GM12873 (cell line): ENCODE measurements at regions not wholly inside any gene's neighbourhood (a gene's known extent, or its start where the extent isn't known, plus 50 kb on each side); places are given as distances from the start of the nearest gene placed in this dataset.

Experiments used
- TF ChIP-seq, protein P1 (sequence below): IDR thresholded peaks from 2 replicates; pipeline ENCODE4 v1.5.1; 2012; ENCODE audit warnings: low read depth, mild to moderate bottlenecking, moderate library complexity, low read length, control low read depth; ENCODE audit not compliant: insufficient read depth; ENCODE audit errors: missing control alignments

DNA sequence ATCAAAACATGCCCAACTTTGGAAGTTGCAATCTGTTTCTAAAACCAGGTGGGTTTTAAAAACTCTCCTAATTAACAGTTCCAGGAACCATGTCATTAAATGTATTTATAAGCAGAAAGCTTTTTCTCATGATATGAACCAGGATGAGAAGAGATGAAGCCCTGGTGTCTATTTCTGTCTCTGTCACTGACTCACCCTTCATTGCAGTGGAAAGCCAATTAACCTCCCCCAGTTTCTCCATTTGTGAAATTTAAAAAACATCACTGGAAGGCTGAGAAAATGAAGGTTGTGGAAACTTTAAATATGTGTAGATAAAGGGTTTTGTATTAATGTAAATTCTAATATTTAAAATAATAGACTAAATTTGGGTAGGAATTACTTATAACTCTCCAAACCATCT is 1088.0 kb downstream of the SORCS1 start:
- TF ChIP-seq, protein P1, sequence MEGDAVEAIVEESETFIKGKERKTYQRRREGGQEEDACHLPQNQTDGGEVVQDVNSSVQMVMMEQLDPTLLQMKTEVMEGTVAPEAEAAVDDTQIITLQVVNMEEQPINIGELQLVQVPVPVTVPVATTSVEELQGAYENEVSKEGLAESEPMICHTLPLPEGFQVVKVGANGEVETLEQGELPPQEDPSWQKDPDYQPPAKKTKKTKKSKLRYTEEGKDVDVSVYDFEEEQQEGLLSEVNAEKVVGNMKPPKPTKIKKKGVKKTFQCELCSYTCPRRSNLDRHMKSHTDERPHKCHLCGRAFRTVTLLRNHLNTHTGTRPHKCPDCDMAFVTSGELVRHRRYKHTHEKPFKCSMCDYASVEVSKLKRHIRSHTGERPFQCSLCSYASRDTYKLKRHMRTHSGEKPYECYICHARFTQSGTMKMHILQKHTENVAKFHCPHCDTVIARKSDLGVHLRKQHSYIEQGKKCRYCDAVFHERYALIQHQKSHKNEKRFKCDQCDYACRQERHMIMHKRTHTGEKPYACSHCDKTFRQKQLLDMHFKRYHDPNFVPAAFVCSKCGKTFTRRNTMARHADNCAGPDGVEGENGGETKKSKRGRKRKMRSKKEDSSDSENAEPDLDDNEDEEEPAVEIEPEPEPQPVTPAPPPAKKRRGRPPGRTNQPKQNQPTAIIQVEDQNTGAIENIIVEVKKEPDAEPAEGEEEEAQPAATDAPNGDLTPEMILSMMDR = no peak

DNA sequence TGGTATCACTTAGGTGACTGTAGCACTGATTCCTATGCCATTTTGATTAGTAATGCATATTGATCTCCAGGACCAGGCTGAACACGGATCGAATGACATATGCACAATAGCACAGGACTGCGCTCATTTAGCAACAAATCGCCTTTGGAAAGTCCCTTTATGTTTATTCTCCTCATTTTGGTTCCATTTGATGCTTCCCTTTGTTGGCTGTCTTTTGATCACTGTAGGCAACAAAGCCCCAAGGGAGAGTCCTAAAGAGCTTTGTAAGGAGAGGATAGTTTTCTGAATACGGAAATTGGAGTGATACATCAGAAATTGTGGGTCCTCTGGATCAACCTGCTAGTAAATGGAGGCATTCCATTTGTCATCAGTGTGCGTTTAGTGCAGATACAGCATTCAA is 1111.4 kb downstream of the SORCS1 start:
- TF ChIP-seq, protein P1 = no peak

DNA sequence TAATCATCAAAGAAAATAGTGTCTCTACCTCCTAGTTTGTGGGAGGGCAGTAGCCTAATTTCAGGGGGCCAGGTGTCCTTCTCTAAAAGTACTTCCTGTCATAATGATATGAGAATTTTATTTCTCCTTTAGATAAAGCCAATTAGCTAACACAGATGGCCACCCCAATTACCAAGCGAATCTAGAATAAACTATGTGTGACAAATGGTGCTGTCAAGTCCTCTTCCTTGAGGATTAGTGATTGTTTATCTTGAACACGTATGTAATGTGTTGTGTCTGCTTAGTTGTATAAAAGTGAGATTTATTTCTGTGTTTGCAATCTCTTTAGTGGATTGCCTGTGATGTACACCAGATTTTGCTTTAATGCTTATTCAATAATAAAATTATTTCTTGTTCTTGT is 1120.0 kb downstream of the SORCS1 start:
- TF ChIP-seq, protein P1 = no peak

DNA sequence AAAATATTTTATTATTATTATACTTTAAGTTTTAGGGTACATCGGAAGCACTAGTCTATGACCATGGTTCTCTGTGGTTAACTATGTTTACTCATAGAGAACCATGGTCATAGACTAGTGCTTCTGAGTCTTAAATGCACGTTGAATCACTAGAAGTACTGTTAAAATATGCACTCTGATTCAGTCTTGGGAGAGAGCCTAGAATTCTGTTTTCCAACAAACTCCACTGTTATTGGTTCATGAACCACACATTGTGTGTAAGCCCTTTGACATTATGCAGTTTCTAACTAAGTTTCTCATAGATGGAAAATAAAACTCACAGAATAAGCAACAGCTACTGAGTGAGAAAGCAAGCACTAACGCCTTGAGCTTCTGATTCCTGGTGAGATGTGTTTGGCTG is 1120.6 kb downstream of the SORCS1 start:
- TF ChIP-seq, protein P1 = no peak

DNA sequence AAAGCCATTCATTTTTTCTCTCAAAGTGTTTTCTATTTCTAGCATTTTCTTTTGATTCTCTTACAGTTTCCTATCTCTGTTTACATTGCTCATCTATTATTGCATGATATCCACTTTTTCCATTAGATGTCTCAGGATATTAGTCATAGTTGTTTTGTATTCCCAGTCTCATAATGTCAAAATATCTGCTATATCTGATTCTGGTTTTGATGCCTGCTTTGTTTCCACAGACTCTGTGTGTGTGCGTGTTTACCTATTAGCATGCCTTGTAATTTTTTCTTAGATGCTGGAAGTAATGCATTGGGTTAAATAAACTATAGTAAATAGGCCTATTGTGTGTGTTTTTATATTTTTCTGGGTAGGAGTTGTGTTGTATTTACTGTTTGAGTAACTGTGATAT is 1126.3 kb downstream of the SORCS1 start:
- TF ChIP-seq, protein P1 = no peak

DNA sequence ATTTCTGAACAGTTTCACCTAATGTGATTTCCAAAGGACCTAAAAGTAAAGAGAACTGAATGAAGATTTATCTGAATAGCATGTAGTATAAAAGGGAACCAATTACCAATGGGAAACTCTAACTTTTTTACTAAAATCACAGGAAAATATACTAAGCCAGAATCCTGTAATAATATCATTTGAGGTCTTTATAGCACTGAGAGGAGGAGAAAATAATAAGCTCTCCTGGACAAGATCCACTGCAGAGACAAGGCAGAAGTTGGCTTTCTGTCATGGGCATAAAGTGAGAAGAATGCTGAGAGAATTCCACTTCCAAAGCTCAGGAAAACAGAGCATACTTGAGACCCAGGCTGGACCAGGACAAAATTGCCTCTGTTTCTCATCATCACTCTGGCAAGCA is 1131.4 kb downstream of the SORCS1 start:
- TF ChIP-seq, protein P1 = no peak

DNA sequence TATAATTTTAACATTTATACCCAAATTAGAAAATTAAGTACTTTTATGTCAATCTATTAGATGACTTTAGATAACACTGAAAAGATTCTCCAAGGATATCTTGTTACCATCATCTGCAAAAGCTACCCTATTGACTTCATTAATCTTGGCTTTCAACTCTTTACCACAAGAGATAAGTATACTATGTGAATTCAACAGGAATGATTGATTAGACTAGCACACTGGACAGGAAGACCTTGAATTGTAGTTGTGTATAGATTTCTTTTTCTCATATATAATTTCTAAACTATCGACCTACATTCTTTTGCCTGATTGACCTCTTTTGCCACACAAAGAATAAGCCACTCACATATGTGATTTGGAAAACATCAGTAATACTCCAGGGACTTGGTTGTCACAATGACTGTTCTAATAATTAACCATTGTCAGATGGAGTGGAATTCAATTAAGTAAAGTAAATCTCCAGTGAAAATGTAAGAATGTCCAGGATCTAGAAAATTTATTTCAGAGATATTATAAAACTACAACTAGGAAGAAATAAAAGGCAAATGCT is 1132.0 kb downstream of the SORCS1 start:
- TF ChIP-seq, protein P1 = no peak
